Spleen (tissue), 7 donors: ENCODE measurements at regions not wholly inside any gene's neighbourhood (a gene's known extent, or its start where the extent isn't known, plus 50 kb on each side); places are given as distances from the start of the nearest gene placed in this dataset.

Experiments
- POLR2A ChIP-seq, 3 donors: fragments of 450-650 bp; IDR thresholded peaks; one replicate each; pipeline ENCODE4 v1.5.1; 2017; ENCODE audit warnings: antibody characterized with exemption in 3 of 3, mild to moderate bottlenecking in 1 of 3
- POLR2AphosphoS5 ChIP-seq, 3 donors: sonication (generic); formaldehyde crosslinking; IDR thresholded peaks; one replicate each; pipeline ENCODE4 v1.5.1; 2017; ENCODE audit warnings: antibody characterized with exemption in 3 of 3
- TF ChIP-seq, protein P1 (sequence below), 11 experiments: fragments of 200-600 bp in 7 of 11; fragments of 450-650 bp in 4 of 11; sonication (generic) in 4 of 11; IDR thresholded peaks in 8 of 11; conservative IDR thresholded peaks in 3 of 11; 1 replicate in 7 of 11; 2 replicates in 4 of 11; pipeline versions ENCODE4 v1.4.0 to v1.8.0; 2016 to 2021; ENCODE audit warnings: antibody characterized with exemption in 11 of 11, inconsistent platforms in 4 of 11, mild to moderate bottlenecking in 1 of 11
- donor health status: DM: no; HTN: no; CAD: no; lungs with moderate emphysema.
- donor health status: DM: no; HTN: no; CAD: no.
- donor health status: DM: no; HTN: no; CAD: no.

- TF ChIP-seq, protein P1, sequence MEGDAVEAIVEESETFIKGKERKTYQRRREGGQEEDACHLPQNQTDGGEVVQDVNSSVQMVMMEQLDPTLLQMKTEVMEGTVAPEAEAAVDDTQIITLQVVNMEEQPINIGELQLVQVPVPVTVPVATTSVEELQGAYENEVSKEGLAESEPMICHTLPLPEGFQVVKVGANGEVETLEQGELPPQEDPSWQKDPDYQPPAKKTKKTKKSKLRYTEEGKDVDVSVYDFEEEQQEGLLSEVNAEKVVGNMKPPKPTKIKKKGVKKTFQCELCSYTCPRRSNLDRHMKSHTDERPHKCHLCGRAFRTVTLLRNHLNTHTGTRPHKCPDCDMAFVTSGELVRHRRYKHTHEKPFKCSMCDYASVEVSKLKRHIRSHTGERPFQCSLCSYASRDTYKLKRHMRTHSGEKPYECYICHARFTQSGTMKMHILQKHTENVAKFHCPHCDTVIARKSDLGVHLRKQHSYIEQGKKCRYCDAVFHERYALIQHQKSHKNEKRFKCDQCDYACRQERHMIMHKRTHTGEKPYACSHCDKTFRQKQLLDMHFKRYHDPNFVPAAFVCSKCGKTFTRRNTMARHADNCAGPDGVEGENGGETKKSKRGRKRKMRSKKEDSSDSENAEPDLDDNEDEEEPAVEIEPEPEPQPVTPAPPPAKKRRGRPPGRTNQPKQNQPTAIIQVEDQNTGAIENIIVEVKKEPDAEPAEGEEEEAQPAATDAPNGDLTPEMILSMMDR (IDR thresholded peaks at IDR 0.05 in 8 of 11, conservative IDR thresholded peaks at IDR 0.05 in 3 of 11), result no peak
- TF ChIP-seq POLR2A (IDR thresholded peaks at IDR 0.05), result no peak
- TF ChIP-seq POLR2AphosphoS5 (IDR thresholded peaks at IDR 0.05), result no peak
Observed at GRCh38 chr2:145836986-145837385, 1317.1 kb upstream of the ZEB2 start.
